Stimulated activated CD4-positive, alpha-beta T cell treated with anti-CD3 and anti-CD28 coated beads, Interleukin-12 subunit alpha, Interleukin-12 subunit beta, amount 100 ng/mL, for 24 hours (primary cell): ENCODE measurements at regions not wholly inside any gene's neighbourhood (a gene's known extent, or its start where the extent isn't known, plus 50 kb on each side); places are given as distances from the start of the nearest gene placed in this dataset.
"Not testable (repeated sequence)": the region's sequence is repeated elsewhere in the genome, so short reads cannot be mapped to it uniquely, and the experiment has no call there.

Source experiments
- DNase-seq, 2 experiments: peaks; one replicate each; pipeline ENCODE4 v3.0.0-alpha.2; 2020; ENCODE audit warnings: low read depth in 2 of 2

DNA sequence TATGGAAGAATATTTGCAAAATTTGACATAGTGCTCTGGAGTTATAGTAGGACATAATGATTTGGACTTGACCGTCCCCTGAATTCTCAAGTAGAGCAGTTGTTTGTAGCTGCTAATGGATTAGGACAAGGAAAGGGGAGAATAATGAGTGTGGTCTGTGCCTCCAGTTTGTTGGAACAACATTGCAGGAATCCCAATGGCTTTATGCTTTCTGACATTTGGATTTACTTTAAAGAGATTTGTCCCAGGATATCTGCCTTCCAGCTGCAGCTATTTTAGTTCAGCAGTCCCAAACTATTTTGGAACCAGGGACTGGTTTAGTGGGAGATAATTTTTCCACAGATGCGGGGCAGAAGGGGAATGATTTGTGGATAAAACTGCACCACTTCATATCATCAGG, 648.2 kb downstream of the SLCO4C1 start:
- no peak for DNase-seq

DNA sequence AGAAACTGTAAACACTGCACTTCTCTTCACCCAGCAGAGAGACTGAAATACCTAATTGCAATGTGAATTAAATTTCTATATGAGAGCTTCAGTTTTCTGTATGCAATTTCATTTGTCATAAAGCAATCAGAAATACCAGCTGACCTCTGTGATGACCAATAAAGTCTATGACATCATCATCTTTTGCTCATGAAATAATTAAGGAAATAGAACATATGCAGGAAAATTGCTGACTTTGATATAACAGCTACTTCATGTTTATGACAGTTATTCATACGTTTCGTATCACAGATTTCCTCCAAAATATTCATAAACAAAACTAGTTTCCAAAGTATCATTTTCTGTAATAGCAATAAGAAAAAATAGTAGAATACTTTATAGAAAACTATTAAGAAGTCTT, 652.3 kb downstream of the SLCO4C1 start:
- no peak for DNase-seq

GRCh38 chr5:101637599-101637998, 658.5 kb downstream of the SLCO4C1 start:
- no peak for DNase-seq

GRCh38 chr5:101627770-101628169, 668.3 kb downstream of the SLCO4C1 start:
- DNase-seq: not testable (repeated sequence)

GRCh38 chr5:101626572-101626971, 669.5 kb downstream of the SLCO4C1 start:
- no peak for DNase-seq

- DNase-seq: no peak
Measured at GRCh38 chr5:101611039-101611438, 685.0 kb downstream of the SLCO4C1 start.

DNA sequence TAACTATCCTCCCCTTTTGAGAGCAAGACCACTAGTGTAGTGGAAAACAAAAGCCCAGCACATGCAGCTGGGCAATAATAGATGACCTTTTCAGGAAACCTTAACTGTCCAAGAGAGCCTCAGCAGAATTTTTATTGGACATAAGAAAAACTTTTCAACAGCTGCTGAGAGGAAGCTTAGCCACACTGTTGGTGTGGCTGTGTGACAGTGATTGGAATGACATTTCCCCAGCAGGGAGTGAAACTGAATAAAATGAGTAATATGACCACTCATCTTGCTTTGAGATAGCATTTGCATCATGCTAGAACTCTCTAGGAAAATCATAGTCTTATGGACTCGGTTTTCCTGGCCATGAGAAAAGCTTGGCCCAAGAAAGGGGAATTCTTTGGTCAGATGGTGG, 687.8 kb downstream of the SLCO4C1 start:
- DNase-seq: no peak

DNA sequence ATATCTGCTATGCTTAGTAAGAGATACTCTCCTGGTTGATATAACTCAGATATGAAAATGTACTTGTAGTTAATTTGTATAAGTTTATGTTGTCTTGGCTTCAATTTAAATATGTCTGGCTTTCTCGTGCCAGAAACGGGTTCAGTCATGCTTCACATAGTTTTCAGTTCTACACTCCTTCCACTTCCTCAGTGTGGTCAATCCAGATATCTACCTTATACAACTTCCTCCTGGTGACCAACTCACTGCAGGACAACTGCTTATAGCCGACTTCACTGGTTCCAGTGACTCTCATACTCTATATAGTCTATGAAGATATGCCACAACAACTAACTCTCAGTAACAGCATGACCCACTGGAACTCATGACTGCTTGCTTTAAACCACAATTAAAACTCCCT, 690.4 kb downstream of the SLCO4C1 start:
- DNase-seq: no peak

DNA sequence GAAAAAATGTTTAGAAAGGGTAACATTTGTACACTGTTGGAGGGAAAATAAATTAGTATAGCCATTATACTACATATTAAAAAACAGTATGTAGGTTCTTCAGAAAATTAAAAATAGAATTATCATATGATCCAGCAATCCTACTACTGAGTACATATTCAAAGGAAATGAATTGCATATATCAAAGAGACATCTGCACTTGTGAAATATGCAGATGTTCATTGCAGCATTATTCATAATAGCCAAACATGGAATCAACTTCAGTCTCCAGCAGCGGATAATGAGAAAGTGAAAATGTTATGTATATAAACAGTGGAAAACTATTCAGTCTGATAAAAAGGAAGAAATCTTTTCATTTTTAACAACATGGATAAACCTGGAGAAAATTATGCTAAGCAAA, 695.5 kb downstream of the SLCO4C1 start:
- DNase-seq: no peak

DNA sequence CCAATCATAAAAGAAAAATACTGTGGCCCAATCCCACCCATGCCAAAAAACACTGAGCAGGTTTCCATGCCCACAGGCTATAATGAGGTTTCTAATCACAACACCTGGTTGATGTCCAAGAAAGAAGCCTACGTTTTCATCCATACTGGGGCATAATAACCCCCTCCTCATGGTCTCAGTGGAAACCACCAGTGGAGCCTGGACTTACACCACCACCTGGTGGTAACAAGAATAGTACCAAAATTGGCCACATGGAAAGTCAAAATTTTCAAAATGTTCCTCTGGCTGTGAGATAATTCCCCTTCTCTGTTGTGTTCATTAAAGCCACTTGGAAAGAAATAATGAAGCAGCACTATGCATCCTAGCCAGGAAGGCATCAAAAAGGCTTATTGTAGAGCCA, 687.3 kb upstream of the ST8SIA4 start:
- DNase-seq: no peak

DNA sequence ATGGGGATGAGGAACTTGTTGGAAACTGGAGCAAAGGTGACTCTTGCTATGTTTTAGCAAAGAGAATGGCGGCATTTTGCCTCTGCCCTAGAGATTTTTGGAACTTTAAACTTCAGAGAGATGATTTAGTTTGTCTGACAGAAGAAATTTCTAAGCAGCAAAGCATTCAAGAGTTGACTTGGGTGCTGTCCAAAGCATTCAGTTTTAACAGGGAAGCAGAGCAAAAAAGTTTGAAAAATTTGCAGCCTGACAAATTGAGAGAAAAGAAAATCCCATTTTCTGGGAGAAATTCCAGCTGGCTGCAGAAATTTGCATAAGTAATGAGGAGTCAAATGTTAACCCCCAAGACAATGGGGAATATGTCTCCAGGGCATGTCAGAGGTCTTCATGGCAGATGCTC, 682.3 kb upstream of the ST8SIA4 start:
- DNase-seq: no peak

DNA sequence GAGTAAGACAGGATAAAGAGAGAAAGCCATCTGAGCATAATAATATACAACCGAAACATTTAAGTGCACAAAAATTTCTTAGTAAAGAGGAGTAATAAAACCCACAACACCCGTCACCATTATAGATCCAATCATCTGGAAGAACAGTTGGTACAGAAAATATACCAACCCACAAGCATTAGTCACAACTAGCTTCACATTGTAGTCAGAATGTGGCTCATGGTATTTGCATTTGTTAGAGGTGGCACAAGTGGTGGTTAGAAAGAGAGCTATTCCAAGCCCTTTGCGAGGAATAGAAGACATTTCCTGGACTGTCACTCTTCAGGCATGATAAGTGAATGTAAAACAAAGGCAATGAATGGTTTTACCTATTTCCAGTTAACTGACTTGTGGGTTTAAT, 677.5 kb upstream of the ST8SIA4 start:
- no peak for DNase-seq

DNA sequence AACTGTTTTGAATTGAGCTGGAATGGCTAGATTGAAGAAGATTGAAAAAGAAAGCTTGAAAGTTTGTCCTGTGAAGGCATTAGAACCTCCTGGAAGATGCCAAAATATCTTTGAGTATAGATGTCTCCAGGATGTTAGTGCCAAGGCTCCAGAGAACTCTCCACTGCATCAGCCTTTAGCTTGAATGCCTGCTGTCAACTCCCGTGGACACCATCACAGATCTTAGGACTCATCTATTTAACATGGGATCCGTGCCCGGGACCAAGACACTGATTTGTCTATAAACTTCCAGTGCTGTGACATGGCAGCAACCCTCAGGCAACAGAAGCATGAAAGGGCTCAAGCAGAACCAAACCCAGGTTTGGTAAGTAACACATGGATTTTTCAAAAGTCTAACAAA, 670.9 kb upstream of the ST8SIA4 start:
- DNase-seq: no peak

DNA sequence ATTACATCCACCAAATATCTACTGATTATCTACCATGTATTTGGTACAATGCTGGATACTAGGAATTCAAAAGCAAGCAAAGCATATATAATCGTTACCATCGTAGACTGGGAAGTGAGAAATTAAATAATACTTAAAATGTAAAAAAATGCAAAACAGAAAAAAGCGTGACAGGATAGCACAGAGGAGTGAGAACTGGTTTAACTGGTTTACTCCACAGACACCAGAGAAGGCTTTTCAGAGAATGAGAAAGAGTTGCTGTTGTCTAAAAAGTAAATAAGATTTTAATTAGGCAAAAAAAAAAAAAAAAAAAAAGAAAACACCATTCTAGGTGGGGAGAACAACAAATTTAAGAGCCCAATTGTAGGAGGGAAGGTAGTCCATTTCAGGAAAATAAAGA, 657.9 kb upstream of the ST8SIA4 start:
- DNase-seq: no peak

DNA sequence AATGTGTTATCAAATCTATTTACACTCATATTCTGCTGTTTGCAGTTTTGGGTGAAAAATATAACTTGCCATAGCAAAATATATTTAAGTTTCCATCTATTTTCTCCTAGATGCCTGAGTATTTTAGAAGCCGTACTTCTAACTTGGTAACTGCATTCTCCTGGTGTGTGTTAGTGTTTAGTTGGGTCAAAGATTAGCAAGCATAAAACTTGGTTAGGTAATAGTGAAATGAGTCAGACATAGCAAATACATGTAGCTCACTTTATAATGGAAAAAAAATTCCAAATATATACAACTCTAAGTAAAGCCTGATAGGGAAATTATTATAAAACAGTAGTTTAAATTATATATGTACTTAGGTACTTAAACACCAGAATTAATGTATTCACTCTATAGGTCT, 640.7 kb upstream of the ST8SIA4 start:
- no peak for DNase-seq

GRCh38 chr5:101539315-101539714, 636.2 kb upstream of the ST8SIA4 start:
- no peak for DNase-seq

- DNase-seq: no peak
Measured at GRCh38 chr5:101535626-101536025, 632.5 kb upstream of the ST8SIA4 start.

DNA sequence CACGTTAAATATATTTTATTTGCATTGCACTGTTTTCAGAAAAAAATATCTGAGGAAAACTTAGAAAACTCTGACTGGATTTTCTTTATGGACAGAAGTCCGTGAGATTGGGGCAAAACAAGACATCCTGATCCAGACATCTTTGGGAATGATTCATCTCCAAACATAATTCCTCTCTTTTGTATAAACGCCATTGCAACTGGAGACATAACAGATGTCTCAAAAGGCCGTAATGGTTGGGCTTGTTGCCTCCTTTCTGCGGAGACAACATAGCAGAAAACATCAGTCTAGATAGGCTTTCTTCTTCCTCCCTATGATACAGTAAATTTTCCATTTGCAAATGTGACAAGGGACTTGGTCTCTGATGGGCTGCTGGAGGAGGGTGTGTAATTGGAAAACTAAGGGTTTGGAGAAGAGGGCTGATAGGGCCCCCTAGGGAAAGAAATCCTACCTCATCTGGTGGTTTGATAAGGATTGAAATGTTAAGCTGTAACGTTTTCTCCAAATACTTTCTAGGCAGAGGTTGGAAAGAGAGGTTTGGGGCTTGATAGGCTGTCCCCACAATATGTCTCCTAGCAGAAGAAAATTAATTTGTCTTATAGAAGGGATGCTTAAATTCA, 631.5 kb upstream of the ST8SIA4 start:
- no peak for DNase-seq

GRCh38 chr5:101532430-101532829, 629.3 kb upstream of the ST8SIA4 start:
- no peak for DNase-seq

- no peak for DNase-seq
Measured at GRCh38 chr5:101531026-101531425, 627.9 kb upstream of the ST8SIA4 start.

DNA sequence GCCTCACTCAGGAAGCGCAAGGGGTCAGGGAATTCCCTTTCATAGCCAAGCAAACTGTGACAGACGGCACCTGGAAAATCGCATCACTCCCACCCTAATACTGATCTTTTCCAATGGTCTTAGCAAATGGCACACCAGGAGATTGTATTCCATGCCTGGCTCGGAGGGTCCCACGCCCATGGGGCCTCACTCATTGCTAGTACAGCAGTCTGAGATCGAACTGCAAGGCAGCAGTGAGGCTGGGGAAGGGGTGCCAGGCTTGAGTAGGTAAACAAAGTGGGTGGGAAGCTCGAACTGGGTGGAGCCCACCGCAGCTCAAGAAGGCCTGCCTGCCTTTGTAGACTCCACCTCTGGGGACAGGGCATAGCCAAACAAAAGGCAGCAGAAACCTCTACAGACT, 626.0 kb upstream of the ST8SIA4 start:
- DNase-seq: not testable (repeated sequence)

- no peak for DNase-seq
Measured at GRCh38 chr5:101520417-101520816, 617.3 kb upstream of the ST8SIA4 start.

- no peak for DNase-seq
Measured at GRCh38 chr5:101517795-101518194, 614.7 kb upstream of the ST8SIA4 start.

GRCh38 chr5:101515721-101516120, 612.6 kb upstream of the ST8SIA4 start:
- DNase-seq: no peak
